Endothelial cell of umbilical vein (primary cell): ENCODE measurements at regions not wholly inside any gene's neighbourhood (a gene's known extent, or its start where the extent isn't known, plus 50 kb on each side); places are given as distances from the start of the nearest gene placed in this dataset.
"Not testable (repeated sequence)": the region's sequence is repeated elsewhere in the genome, so short reads cannot be mapped to it uniquely, and the experiment has no call there.

Source experiments
- BruUV-seq: library from RNA; stranded (reverse); fragments of 400-500 nt; replicated peaks from 2 replicates; lab custom pipeline; 2021; lab: Mats Ljungman, UMichigan
- CTCF ChIA-PET: fragments of 300-600, 350-600 bp; sonication (Branson Sonifier 250); formaldehyde crosslinking; loops from one replicate; lab custom pipeline; 2021; ENCODE audit warnings: antibody characterized with exemption, inconsistent platforms; lab: Charles Lee
- POLR2A ChIA-PET: fragments of 300-600, 350-600 bp; sonication (Branson Sonifier 250); formaldehyde crosslinking; loops from one replicate; lab custom pipeline; 2021; ENCODE audit warnings: antibody characterized with exemption, inconsistent platforms; lab: Charles Lee
- DNase-seq: peaks from one replicate; pipeline ENCODE4 v3.0.0-alpha.2; 2011; ENCODE audit warnings: low read depth, low spot score
- FAIRE-seq: peaks from 2 replicates; lab custom pipeline; 2011; peaks lifted over from hg19 to GRCh38; lab: Jason Lieb, UNC
- H2AFZ ChIP-seq: 2 replicates; pipeline ENCODE4 v1.6.0; 2012; ENCODE audit warnings: low read depth, low read length, control low read depth, inconsistent platforms
- H3K27ac ChIP-seq: 2 replicates; pipeline ENCODE4 v1.5.1; 2011; ENCODE audit warnings: low read depth, mild to moderate bottlenecking, control low read depth, low read length, moderate library complexity; ENCODE audit not compliant: insufficient read depth
- H3K27me3 ChIP-seq, 2 experiments: 2 replicates each; pipeline versions ENCODE4 v1.6.0 to v1.6.1; 2011; ENCODE audit warnings: low read length in 2 of 2, mixed read lengths in 1 of 2; ENCODE audit not compliant: control insufficient read depth in 2 of 2, insufficient read depth in 2 of 2
- H3K36me3 ChIP-seq, 2 experiments: 2 replicates in 1 of 2; 3 replicates in 1 of 2; pipeline ENCODE4 v1.5.1; 2011; ENCODE audit warnings: low read length in 2 of 2, mild to moderate bottlenecking in 1 of 2, moderate library complexity in 1 of 2; ENCODE audit not compliant: control insufficient read depth in 2 of 2, insufficient read depth in 2 of 2; ENCODE audit errors: extremely low read depth in 1 of 2
- H3K4me1 ChIP-seq: 3 replicates; pipeline ENCODE4 v1.5.1; 2011; ENCODE audit warnings: mild to moderate bottlenecking, low read length; ENCODE audit not compliant: control insufficient read depth, insufficient read depth; ENCODE audit errors: extremely low read depth
- H3K4me2 ChIP-seq: 2 replicates; pipeline ENCODE4 v1.6.1; 2011; ENCODE audit warnings: low read length, control low read depth, mixed read lengths; ENCODE audit not compliant: insufficient read depth
- H3K4me3 ChIP-seq, 3 experiments: fragments of 200-600 bp in 1 of 3; sonication (generic), shearing (Covaris generic) in 1 of 3; replicated peaks in 1 of 3; 2 replicates each; pipeline ENCODE4 v1.5.1; 2011 to 2016; ENCODE audit warnings: control low read depth in 3 of 3, low read length in 3 of 3, mild to moderate bottlenecking in 2 of 3, inconsistent platforms in 1 of 3, low read depth in 1 of 3, moderate library complexity in 1 of 3; ENCODE audit not compliant: insufficient read depth in 1 of 3
- H3K79me2 ChIP-seq: 2 replicates; pipeline ENCODE4 v1.6.0; 2012; ENCODE audit warnings: low read length, inconsistent platforms; ENCODE audit not compliant: control insufficient read depth, insufficient read depth
- H3K9ac ChIP-seq: replicated peaks from 2 replicates; pipeline ENCODE3; 2011; ENCODE audit warnings: low read length, control low read depth; ENCODE audit not compliant: insufficient read depth; ENCODE audit errors: extremely low read depth
- H3K9me1 ChIP-seq: replicated peaks from 3 replicates; pipeline ENCODE4 v1.6.0; 2011; ENCODE audit warnings: mild to moderate bottlenecking, low read length; ENCODE audit not compliant: control insufficient read depth, insufficient read depth; ENCODE audit errors: extremely low read depth
- H3K9me3 ChIP-seq: replicated peaks from 2 replicates; pipeline ENCODE4 v1.5.1; 2012; ENCODE audit warnings: low read length, inconsistent platforms; ENCODE audit not compliant: control insufficient read depth, insufficient read depth
- H4K20me1 ChIP-seq: replicated peaks from 2 replicates; pipeline ENCODE3; 2011; ENCODE audit warnings: mild to moderate bottlenecking, low read length; ENCODE audit not compliant: control insufficient read depth, insufficient read depth; ENCODE audit errors: extremely low read depth
- EZH2 ChIP-seq: IDR thresholded peaks from 2 replicates; pipeline ENCODE4 v1.6.1; 2012; ENCODE audit warnings: borderline replicate concordance, low read depth, mild to moderate bottlenecking, moderate library complexity, low read length, inconsistent platforms; ENCODE audit not compliant: severe bottlenecking
- FOS ChIP-seq: IDR thresholded peaks from 2 replicates; pipeline ENCODE4 v1.6.1; 2011; ENCODE audit warnings: mild to moderate bottlenecking, low read length, moderate library complexity, borderline replicate concordance; ENCODE audit not compliant: insufficient read depth
- GATA2 ChIP-seq: IDR thresholded peaks from 2 replicates; pipeline ENCODE4 v1.7.0; 2011; ENCODE audit warnings: low read depth, mild to moderate bottlenecking, moderate library complexity, mixed read lengths, low read length; ENCODE audit not compliant: insufficient read length, insufficient read depth
- JUN ChIP-seq: IDR thresholded peaks from 2 replicates; pipeline ENCODE4 v1.6.1; 2011; ENCODE audit warnings: borderline replicate concordance, low read depth; ENCODE audit not compliant: insufficient read length, insufficient read depth
- MYC ChIP-seq: IDR thresholded peaks from one replicate; pipeline ENCODE4 v1.6.1; 2011; ENCODE audit warnings: mild to moderate bottlenecking, low read depth, low read length
- POLR2AphosphoS5 ChIP-seq: IDR thresholded peaks from 2 replicates; pipeline ENCODE4 v1.6.1; 2012; ENCODE audit warnings: low read depth, mild to moderate bottlenecking, control low read depth, low read length, moderate library complexity; ENCODE audit not compliant: insufficient read depth
- dilution Hi-C: fragments of 300-500 bp; cut with MboI; formaldehyde crosslinking; loops from one replicate; pipeline ENCODE4 v1.15.0; 2019; ENCODE audit warnings: low sequenced_read_pairs; ENCODE audit not compliant: extremely low pct_ligation_motif_present
- intact Hi-C: fragments of 100-400 bp; cut with micrococcal nuclease; formaldehyde crosslinking; loops from one replicate; pipeline ENCODE4 v1.10.0; 2022

GRCh38 chr3:106108925-106109324 lies 240.1 kb upstream of the CBLB start:
- no peak overlapping the region for H3K9ac ChIP-seq
- dilution Hi-C loops (no loop called here), intact Hi-C loops (no loop called here)
- no peak overlapping the region for H2AFZ ChIP-seq
- H3K79me2 ChIP-seq, result no peaks in the 10 kb centered on the region
- no TSS peak for BruUV-seq
- no peaks in the 10 kb centered on the region for H3K9me3 ChIP-seq
- ChIA-PET POLR2A (no interaction called here), CTCF (no interaction called here)
- H3K27me3 ChIP-seq, result no peaks in the 10 kb centered on the region
- TF ChIP-seq JUN (no peak), POLR2AphosphoS5 (no peak), EZH2 (no peak), MYC (no peak), FOS (no peak), GATA2 (no peak)
- H3K27ac ChIP-seq, result no peak overlapping the region
- DNase-seq (no peak), FAIRE-seq (no peak)
- H3K9me1 ChIP-seq, result no peaks in the 10 kb centered on the region
- no peaks in the 10 kb centered on the region for H4K20me1 ChIP-seq
- H3K4me2 ChIP-seq, result no peak overlapping the region
- no peak overlapping the region for H3K4me3 ChIP-seq
- no peaks in the 10 kb centered on the region for H3K36me3 ChIP-seq
- H3K4me1 ChIP-seq, result no peaks in the 10 kb centered on the region

- CTCF ChIA-PET, H3K4me3 ChIP-seq, H3K9me3 ChIP-seq, H3K9ac ChIP-seq, dilution Hi-C loops, H3K36me3 ChIP-seq, H3K9me1 ChIP-seq, BruUV-seq, POLR2A ChIA-PET, H4K20me1 ChIP-seq, DNase-seq, H3K4me2 ChIP-seq, H3K4me1 ChIP-seq, H3K79me2 ChIP-seq, H3K27me3 ChIP-seq, H3K27ac ChIP-seq, FAIRE-seq, H2AFZ ChIP-seq, intact Hi-C loops: not testable (repeated sequence)
Measured at GRCh38 chr3:106112561-106112960, 243.7 kb upstream of the CBLB start.
